ENCODE measurements at regions not wholly inside any gene's neighbourhood (a gene's known extent, or its start where the extent isn't known, plus 50 kb on each side); places are given as distances from the start of the nearest gene placed in this dataset.

- no peak for DNase-seq (ENCODE audit: low spot score)
Measured at GRCh38 chr2:5377323-5377722, 314.9 kb upstream of the SOX11 start.

GRCh38 chr2:5379811-5380210 is 312.4 kb upstream of the SOX11 start:
- no peak for DNase-seq (ENCODE audit: low spot score)

- no peak for DNase-seq (ENCODE audit: low spot score)
Measured at GRCh38 chr2:5385596-5385995, 306.6 kb upstream of the SOX11 start.

GRCh38 chr2:5387406-5387805 is 304.8 kb upstream of the SOX11 start:
- DNase-seq (ENCODE audit: low spot score), result no peak

- DNase-seq (ENCODE audit: low spot score), result no peak
Measured at GRCh38 chr2:5389740-5390139, 302.4 kb upstream of the SOX11 start.

- no peak for DNase-seq (ENCODE audit: low spot score)
Measured at GRCh38 chr2:5391362-5391761, 300.8 kb upstream of the SOX11 start.

GRCh38 chr2:5392658-5393057 is 299.5 kb upstream of the SOX11 start:
- DNase-seq (ENCODE audit: low spot score), result no peak

GRCh38 chr2:5393474-5393873 is 298.7 kb upstream of the SOX11 start:
- no peak for DNase-seq (ENCODE audit: low spot score)

GRCh38 chr2:5394223-5394622 is 298.0 kb upstream of the SOX11 start:
- no peak for DNase-seq (ENCODE audit: low spot score)

- no peak for DNase-seq (ENCODE audit: low spot score)
Measured at GRCh38 chr2:5401115-5401657, 291.0 kb upstream of the SOX11 start.

- no peak for DNase-seq (ENCODE audit: low spot score)
Measured at GRCh38 chr2:5403392-5403791, 288.8 kb upstream of the SOX11 start.

- DNase-seq (ENCODE audit: low spot score), result no peak
Measured at GRCh38 chr2:5409898-5410381, 282.2 kb upstream of the SOX11 start.

GRCh38 chr2:5410991-5411700 is 281.0 kb upstream of the SOX11 start:
- DNase-seq (ENCODE audit: low spot score), result no peak

GRCh38 chr2:5412001-5412400 is 280.2 kb upstream of the SOX11 start:
- DNase-seq (ENCODE audit: low spot score), result no peak

GRCh38 chr2:5433855-5434254 is 258.3 kb upstream of the SOX11 start:
- no peak for DNase-seq (ENCODE audit: low spot score)

- no peak for DNase-seq (ENCODE audit: low spot score)
Measured at GRCh38 chr2:5437375-5437774, 254.8 kb upstream of the SOX11 start.

GRCh38 chr2:5440174-5440573 is 252.0 kb upstream of the SOX11 start:
- no peak for DNase-seq (ENCODE audit: low spot score)

- no peak for DNase-seq (ENCODE audit: low spot score)
Measured at GRCh38 chr2:5442736-5443135, 249.4 kb upstream of the SOX11 start.

- no peak for DNase-seq (ENCODE audit: low spot score)
Measured at GRCh38 chr2:5444168-5444567, 248.0 kb upstream of the SOX11 start.

- DNase-seq (ENCODE audit: low spot score), result no peak
Measured at GRCh38 chr2:5444854-5445253, 247.3 kb upstream of the SOX11 start.

GRCh38 chr2:5449867-5450266 is 242.3 kb upstream of the SOX11 start:
- DNase-seq (ENCODE audit: low spot score), result no peak

GRCh38 chr2:5453220-5454050 is 238.7 kb upstream of the SOX11 start:
- DNase-seq (ENCODE audit: low spot score), result no peak

GRCh38 chr2:5454051-5454390 is 238.2 kb upstream of the SOX11 start:
- no peak for DNase-seq (ENCODE audit: low spot score)

All from mesenteric fat pad (tissue), 1 donor.